ENCODE measurements at regions not wholly inside any gene's neighbourhood (a gene's known extent, or its start where the extent isn't known, plus 50 kb on each side); places are given as distances from the start of the nearest gene placed in this dataset.

- TF ChIP-seq, protein P1, sequence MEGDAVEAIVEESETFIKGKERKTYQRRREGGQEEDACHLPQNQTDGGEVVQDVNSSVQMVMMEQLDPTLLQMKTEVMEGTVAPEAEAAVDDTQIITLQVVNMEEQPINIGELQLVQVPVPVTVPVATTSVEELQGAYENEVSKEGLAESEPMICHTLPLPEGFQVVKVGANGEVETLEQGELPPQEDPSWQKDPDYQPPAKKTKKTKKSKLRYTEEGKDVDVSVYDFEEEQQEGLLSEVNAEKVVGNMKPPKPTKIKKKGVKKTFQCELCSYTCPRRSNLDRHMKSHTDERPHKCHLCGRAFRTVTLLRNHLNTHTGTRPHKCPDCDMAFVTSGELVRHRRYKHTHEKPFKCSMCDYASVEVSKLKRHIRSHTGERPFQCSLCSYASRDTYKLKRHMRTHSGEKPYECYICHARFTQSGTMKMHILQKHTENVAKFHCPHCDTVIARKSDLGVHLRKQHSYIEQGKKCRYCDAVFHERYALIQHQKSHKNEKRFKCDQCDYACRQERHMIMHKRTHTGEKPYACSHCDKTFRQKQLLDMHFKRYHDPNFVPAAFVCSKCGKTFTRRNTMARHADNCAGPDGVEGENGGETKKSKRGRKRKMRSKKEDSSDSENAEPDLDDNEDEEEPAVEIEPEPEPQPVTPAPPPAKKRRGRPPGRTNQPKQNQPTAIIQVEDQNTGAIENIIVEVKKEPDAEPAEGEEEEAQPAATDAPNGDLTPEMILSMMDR (IDR thresholded peaks at IDR 0.05; ENCODE audit: low read length), result no peak
- no peak for TF ChIP-seq EZH2 (IDR thresholded peaks at IDR 0.05; ENCODE audit: borderline replicate concordance, low read length)
Measured at GRCh38 chr18:38941711-38942561, 1376.3 kb upstream of the CELF4 start.
